C4-2B (cell line): ENCODE measurements at regions not wholly inside any gene's neighbourhood (a gene's known extent, or its start where the extent isn't known, plus 50 kb on each side); places are given as distances from the start of the nearest gene placed in this dataset.
"Not testable (repeated sequence)": the region's sequence is repeated elsewhere in the genome, so short reads cannot be mapped to it uniquely, and the experiment has no call there.

Source experiments
- H3K27ac ChIP-seq: fragments of 450-650 bp; 2 replicates; pipeline ENCODE4 v1.5.1; 2017
- ZFX ChIP-seq: fragments of 450-650 bp; IDR thresholded peaks from 2 replicates; pipeline ENCODE4 v1.6.1; 2017
- TF ChIP-seq, protein P1 (sequence below): fragments of 450-650 bp; conservative IDR thresholded peaks from 2 replicates; pipeline ENCODE4 v1.5.1; 2017; ENCODE audit warnings: mild to moderate bottlenecking

DNA sequence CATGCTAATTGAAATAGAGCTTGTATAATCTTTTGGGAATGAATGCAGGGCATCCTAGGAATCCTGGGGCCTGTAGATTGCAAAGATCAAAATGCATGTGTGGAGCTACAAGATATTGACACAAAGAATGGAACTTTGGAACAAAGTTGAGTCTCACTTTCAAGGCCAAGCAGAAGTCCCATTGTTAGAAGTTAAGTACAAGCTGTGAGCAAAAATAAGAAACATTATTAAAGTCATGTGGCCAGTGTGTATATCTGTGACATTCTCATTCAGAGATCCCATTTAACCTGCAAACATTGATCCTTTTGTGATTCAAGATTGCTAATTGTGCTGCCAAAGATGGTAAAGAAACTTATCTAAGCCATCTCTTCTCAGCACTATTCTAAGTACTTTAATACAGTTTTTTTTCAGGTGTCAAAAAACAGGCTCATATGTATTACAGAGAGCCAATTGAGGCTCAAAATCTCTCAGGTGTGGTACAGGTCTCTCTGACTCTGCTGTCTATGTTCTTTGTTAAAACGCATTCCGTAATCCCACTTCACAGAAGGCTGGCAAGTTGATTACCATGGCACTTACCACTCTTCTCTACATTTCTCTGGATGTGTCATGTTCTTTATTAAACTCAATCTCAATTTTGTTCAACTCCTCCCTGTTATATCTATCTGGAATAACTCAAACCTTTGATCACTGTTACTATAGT is 704.4 kb upstream of the NEGR1 start:
- H3K27ac ChIP-seq, result no peak overlapping the region
- no peak for TF ChIP-seq ZFX
- TF ChIP-seq, protein P1, sequence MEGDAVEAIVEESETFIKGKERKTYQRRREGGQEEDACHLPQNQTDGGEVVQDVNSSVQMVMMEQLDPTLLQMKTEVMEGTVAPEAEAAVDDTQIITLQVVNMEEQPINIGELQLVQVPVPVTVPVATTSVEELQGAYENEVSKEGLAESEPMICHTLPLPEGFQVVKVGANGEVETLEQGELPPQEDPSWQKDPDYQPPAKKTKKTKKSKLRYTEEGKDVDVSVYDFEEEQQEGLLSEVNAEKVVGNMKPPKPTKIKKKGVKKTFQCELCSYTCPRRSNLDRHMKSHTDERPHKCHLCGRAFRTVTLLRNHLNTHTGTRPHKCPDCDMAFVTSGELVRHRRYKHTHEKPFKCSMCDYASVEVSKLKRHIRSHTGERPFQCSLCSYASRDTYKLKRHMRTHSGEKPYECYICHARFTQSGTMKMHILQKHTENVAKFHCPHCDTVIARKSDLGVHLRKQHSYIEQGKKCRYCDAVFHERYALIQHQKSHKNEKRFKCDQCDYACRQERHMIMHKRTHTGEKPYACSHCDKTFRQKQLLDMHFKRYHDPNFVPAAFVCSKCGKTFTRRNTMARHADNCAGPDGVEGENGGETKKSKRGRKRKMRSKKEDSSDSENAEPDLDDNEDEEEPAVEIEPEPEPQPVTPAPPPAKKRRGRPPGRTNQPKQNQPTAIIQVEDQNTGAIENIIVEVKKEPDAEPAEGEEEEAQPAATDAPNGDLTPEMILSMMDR, result no peak

DNA sequence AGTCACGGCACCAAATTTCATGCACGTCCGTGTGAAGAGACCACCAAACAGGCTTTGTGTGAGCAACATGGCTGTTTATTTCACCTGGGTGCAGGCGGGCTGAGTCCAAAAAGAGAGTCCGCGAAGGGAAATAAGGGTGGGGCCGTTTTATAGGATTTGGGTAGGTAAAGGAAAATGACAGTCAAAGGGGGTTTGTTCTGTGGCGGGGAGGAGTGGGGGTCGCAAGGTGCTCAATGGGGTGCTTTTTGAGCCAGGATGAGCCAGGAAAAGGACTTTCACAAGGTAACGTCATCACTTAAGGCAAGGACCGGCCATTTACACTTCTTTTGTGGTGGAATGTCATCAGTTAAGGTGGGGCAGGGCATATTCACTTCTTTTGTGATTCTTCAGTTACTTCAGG is 702.7 kb upstream of the NEGR1 start:
- H3K27ac ChIP-seq, result not testable (repeated sequence)

DNA sequence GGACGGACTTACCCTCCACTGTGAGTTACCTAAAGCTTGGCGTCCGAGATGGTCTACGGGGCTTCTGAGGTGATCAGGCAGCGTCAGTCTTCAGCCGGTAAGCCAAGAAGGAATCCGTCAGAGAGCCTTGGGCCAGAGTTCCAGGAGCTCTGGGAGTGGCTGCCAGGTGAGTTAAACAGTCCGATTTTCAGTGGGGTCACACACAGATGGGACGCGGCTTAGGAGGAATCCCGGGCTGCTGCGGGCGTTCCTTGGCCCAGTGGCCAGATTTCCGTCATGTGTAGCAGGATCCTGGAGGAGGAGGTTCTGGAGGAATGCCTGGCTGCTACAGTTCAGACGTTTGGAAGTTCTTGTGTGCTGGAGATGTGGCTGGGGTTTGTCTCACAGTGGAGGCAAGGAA is 700.7 kb upstream of the NEGR1 start:
- H3K27ac ChIP-seq, result not testable (repeated sequence)

DNA sequence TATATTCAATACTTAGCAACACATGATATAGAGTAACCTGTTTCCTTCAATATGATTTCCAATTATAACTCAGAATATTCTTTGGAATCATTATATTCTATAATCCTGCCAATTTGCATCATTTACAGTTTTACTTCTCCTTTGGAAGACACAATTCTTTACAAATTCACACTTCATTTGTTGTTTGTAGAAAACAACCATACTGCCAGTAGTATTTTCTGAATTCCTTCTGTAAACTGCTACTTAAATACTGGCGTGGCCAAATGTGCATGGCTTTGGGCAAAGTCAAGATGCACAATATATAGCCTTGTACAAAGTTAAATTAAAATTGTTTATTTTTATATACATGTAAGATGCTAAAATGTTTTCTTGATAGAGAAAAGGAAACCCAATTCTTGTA is 687.1 kb upstream of the NEGR1 start:
- TF ChIP-seq, protein P1, result no peak
- TF ChIP-seq ZFX, result no peak
- no peak overlapping the region for H3K27ac ChIP-seq

DNA sequence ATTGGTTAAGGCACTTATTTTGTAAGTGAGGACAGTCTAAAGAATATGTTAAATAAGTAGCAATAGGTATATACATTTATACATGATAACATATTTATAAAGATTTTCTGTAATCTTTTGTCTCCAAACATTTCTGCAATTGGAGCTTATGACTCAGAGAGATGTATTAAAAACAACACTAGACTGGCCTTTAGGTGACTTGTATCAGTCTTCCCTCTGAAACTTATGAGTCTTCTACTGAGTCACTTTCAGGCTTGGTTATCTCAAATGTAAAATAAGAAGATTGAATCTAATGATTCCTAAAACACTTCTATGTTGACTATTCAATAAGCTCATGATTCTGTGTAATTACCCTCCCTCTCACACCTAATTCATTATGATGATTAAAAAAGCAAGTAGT is 672.6 kb upstream of the NEGR1 start:
- TF ChIP-seq ZFX, result no peak
- TF ChIP-seq, protein P1, result no peak
- no peak overlapping the region for H3K27ac ChIP-seq

DNA sequence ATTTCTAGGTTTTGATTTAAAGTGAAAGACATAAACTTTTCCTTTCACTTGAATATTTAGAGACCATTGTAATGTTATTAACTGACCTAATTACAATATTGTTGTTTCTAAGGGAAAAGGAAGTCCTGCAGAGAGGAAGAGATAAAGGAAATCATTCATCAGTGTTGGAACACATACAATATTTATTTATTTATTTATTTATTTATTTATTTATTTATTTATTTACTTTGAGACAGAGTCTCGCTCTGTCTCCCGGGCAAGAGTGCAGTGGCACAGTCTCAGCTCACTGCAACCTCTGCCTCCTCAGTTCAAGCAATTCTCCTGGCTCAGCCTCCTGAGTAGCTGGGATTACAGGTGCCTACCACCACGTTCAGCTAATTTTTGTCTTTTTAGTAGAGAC is 668.6 kb upstream of the NEGR1 start:
- not testable (repeated sequence) for H3K27ac ChIP-seq

DNA sequence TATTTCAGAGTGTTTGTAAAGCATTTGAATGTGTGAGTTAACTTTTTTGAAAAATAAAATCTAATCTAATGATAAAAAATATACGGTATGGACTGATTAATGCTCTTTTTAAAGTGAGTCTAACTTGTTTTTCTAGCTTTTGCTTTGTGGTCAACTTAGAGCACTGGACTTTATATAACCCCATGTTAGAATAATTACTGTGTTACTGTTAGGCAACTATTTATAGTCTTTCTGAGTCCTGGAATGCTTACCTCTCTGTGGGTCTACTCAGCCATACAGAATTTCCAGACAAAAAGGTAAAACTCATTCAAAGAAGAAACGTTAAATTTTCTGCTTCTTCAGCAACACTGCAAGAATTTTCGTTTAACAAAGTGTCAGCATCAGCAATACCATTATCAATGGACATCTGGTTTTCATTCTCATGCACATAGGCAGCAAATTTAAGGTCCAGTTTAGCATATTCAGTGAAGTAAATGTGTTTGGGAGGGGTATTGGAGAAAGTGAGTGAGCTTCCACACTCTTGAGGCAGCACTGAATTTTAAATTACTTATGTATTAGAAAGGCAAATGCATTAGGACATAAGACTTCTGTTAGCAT is 664.7 kb upstream of the NEGR1 start:
- TF ChIP-seq, protein P1, result no peak
- TF ChIP-seq ZFX, result no peak
- no peak overlapping the region for H3K27ac ChIP-seq

DNA sequence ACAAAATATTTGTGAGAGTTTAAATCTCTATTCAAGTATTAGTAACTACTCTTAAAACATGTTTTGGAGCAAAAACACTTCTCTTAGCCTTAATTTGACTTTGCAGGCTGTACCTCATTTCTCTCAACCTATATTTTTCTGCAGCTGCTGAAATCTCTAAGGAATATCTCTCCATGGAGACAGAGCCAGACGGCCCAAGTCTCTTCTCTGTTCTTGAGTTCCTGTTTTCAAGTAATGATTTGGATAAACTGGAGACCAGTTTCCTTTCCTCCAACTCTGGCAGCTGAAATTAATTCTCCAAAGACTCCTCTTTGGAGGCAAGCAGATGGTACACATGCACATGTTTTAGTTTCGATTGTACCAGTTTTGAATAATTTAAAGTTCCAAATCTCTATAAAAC is 659.7 kb upstream of the NEGR1 start:
- no peak for TF ChIP-seq ZFX
- TF ChIP-seq, protein P1, result no peak

DNA sequence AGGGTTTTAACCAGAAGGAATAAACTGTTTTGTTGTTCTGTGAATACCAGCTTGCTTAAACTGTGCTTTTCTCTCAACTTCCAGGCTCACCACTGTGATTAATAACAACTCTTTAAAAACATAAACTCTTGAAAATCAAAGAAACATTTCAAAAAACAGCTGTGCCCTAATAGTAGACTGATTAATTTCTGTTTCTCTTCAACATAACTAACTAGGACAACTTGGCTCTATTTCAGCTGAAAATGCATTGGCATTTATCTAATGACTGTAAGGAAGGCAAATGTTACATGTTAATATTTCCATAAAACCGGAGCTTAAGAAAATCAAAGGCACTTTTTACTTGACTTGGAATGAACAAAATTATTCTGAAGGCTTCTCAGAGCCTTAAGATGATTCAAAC is 656.1 kb upstream of the NEGR1 start:
- H3K27ac ChIP-seq, result no peak overlapping the region
- TF ChIP-seq ZFX, result no peak
- TF ChIP-seq, protein P1, result no peak

More for the DNA sequence above, 659.7 kb upstream of the NEGR1 start:
- H3K27ac ChIP-seq, result no peak overlapping the region
